NOMO-1 treated with DMSO at 0.1 percent for 48 hours (cell line): ENCODE measurements at regions not wholly inside any gene's neighbourhood (a gene's known extent, or its start where the extent isn't known, plus 50 kb on each side); places are given as distances from the start of the nearest gene placed in this dataset.

Experiments used
- DNase-seq: peaks from one replicate; lab custom pipeline; 2025; ENCODE audit not compliant: unreplicated experiment; lab: John Stamatoyannopoulos, UW

DNA sequence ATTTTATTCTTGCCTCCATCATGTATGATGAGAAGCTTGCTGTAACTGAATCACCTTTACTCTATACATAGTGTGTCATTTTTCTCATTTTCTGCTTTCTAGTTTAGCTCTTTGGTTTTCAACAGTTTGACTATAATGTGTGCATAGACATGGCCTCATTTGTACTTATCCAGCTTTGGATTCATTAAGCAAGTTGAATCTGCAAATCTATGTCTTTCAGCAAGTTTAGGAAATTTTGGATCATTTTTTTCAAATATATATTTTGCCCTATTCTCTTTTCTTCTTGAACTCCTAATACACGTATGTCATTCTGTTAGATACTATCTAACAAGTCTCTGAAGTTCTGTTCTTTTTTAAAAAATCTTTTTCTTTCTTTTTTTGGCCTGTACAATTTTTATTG lies 57.8 kb downstream of the PRLHR start:
- no peak for DNase-seq

DNA sequence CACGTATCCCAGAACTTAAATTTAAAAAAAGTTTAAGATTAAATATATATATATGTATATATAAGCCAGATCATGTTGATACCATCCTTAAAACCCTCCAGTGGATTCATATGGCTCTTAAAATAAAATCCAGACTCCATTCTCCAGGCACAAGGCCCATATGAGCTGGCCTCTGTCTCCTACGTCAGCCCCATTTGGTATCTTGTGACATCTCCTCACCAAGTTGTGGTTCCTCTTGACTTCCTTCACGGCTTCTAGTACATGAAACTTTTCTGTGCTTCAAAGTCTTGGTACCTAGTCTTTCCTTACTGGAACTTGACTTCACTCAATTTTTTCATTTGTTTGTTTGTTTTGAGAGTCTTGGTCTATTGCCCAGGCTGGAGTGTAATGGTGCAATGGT lies 61.3 kb downstream of the PRLHR start:
- peak; percentile 38 for DNase-seq

DNA sequence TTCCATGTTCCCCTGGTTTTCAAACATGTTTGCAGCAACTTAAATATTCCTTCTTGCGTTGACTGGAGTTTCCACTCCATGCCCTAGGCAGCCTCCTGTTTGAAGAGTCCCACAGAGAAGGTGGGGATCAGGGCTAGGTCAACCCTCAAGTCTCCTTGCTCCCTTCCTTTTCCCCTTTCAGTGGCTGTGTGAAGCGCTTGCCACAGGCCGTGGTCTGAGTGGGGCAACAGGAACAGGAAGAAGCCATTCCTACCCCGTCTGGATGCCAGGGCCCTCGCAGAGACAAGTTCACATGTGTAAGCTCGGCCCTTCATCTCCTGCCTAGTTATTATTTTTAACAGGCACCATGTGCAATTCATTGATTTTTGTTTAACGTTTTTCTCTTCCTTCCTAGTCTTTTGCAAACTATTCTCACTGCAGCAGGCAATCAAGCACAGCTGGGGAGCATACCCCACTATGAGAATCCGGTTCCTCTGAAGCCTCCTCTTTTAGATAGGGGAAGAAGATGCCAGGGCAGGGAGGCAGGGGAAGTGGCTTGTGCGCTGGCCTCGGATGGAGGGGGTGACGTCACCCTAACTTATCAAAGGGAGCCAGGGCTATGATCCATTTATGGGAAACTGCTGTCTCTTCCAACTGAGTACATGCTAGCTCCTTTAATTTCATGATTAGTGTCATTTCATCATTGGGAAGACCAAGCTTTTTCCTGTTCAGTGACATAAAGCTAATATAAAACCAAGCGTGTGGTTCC lies 64.2 kb downstream of the PRLHR start:
- peak; percentile 86 for DNase-seq

DNA sequence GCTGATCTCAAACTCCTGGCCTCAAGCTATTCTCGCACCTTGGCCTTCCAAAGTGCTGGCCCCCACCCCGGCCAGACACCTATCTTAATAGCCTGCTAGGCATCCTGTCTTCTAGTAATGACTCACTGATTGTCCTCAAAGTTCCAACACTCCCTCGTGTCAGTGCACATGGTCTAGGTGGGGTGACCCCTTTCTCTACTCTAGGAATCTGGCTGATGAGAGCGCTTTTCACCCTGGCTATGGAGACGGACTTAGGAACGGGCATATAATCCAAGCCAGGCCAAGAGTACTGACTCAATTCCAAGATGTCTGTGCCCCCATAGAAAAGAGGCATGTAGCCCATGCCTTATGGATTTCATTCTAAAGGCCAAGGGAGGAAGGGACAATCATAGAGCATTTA lies 67.0 kb downstream of the PRLHR start:
- DNase-seq, result no peak

DNA sequence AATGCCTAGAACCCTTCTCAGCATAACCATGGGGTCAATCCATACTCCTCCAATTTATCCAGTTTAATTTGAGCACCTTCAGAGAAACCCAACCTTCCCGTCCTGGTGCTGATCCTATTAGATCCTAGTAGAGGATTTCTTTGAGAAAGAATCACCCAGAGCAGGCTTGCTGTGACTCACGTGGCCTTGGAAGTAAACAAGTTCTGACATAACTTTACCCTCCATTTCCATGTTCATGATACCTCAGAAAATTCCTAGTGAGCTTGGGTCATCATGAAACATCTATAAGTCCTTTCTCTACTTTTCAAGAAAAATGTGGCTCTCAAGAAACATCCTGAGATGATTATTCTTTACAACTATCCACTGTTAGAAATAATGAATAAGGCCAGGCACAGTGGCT lies 71.7 kb downstream of the PRLHR start:
- DNase-seq, result no peak

DNA sequence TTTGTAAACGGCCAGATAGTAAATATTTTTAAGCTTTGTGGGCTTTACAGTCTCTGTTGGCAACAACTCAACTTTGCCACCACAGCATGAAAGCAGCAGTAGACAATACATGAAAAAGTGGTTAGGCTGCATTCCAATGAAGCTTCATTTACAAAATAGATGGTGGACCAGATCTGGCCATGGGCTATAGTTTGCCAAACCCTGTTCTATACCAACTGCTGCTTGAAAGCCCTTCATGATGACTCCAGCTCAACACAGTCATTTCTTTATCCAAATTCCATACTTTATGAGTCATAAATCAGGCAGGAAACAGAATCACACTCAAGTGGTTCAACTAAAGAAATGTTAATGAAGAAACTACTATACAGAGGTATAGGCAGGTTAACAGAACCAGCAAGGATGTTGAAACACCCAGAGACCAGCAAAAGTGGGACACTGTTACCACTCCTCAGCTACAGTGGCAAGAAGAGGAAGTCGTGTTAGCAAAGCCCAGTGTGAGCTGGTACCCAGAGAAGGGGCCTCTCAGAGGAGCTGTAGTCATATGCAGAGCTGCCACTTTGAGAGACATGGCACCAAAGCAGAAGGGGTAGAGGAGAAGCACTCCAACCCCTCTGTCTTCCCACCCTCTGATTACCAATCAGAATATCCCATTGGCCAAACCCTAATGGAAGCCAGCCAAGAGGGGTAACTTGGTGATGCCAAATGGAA lies 72.5 kb downstream of the PRLHR start:
- peak; percentile 71 for DNase-seq

DNA sequence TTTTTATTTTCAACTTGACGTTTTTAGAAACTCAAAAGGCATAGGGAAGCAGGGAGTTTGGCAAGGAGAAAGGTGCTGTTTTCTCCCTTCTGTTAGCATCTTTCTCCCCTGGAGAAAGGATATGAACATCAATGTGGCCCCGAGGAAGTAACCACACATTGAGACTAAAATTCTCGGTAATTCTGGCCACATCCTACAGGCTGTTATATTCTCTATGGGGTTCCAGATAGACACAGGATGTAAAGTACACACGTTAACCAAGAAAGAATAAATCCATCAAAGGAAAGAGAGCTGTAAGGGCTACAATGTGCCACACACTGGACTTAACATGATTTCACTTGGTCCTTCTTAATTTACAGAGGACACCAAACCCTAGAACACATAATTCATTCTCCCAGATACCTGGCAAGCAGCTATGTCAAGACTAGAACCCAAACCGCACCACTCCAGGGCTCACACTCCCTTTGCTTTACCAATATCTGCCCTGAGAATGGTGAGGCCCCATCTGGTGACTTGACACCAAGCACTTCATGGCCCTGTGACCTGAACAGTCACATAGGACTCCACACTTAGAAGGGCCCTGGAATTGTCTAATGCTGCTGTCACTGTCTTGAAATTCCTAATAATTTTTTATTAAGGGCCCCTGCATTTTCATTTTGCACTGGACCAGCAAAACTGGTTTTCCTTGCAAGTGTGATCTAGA lies 73.9 kb downstream of the PRLHR start:
- DNase-seq, result no peak

DNA sequence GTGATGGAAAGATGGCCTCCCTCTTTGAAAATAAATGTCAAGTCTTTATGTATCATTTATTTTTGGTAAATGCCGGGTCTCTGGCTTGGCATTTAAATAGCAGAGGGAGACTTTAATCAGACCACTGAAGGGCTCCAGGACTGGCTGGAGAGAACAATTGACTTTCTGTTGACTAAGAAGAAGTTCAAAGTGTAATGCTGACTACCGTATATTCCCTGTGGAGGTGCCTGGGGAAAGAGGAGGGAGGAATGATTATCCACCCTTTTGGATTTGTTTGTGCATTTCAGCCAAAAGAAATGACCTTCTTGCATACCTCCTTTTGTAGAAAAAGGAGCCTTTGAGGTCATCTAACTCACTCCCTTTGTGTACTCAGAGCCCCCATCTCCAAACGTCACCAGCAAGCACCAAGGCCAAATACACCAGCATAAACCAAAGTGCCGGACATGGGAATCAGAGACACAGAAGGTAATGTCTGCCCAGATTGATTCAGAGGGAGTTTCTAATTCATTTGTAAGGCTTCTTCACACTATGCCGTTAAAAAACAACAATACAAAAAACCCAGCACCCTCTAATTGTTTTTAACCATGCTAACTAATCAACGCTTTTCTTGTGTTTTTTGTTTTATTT lies 75.2 kb downstream of the PRLHR start:
- DNase-seq, result no peak

DNA sequence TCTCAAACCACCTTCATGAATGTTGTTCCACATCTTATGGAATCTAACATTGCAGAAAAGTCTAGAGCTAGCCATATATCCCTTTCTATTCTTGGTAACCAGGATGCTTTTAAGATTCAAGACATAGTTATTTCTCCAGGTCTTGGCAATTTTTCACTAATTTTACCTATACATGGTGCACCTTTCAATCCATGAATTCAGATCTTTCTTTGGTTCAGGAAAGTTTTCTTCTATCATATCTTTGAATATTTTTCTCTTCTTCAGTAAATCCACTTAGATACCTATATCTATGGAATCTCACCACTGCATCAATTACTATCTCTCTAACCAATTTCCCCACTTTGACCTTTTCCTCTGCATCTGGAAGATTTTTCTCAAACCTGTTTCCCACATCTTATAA lies 77.4 kb downstream of the PRLHR start:
- no peak for DNase-seq

DNA sequence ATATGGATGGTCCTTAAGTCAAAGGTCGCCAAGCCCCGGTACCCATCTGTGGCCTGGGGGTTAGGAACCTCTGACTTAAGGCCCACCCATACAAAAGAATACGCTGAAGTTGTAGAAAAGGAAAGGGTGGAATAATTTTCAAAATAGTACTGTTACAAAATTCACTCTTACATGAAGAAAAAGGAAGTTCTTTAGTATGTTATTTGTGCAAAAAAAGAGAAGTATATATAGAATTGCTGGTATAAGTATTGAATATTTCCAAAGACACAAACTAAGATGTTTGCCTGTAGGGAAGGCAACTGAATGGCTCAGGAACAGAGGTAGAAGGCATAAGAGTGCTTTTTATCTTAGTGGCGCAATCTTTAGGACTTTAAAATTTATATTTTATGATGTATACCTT lies 78.7 kb downstream of the PRLHR start:
- DNase-seq, result peak; percentile 73

DNA sequence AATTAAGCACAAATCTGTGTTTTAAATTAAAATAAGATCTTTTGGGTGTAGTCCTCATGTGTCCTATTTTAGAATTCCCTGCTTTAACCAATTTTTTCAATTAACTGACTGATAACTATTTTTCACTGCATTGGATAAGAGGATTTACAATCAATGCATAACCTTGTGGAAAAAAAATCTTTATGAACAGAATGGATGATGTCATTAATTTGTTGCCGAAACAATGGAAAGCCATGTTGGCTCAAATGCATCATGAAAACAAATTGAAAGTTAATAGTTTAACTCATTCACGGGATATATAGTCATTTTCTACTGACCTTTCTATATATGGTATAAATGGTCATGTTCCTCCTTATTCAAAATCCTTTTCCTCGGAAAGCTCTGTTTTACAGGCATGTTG lies 82.3 kb downstream of the PRLHR start:
- DNase-seq, result no peak

DNA sequence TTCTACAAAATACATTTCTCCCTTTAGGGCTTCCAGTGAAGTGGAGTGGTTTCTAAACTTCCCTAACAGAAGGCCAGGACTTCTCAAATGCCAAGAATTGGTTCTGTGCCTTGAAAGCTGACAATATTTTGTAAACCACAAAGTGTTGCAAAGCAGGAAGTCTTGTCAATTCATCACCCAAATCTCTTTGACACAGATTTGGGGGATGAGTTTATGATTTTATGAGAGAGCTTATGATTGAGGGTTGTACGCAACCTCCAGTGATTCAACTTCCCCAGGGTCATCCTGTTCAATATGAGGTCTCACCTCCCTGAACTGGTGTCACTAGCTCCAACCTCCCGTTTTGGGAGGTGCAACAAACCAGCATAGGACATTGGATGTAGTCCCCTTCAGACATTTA lies 83.7 kb downstream of the PRLHR start:
- peak; percentile 93 for DNase-seq

DNA sequence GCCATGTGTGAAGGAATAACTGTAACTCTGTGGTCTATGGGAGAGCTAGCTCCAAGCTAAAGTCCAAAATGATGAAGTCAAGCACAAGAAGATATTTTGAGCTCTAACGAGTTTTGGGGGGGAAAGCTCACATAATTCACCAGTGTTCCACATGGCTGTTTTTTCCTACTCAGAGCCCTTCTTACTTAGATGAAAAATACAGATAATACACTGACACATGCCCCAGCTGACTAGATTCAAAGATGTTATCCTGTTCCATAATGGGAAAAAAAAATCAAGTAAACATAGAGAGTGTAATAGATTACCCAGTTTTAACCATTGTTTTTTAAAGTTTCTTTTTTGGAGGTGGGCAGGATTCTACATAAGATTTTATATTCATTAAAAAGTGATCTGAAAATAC lies 86.6 kb downstream of the PRLHR start:
- DNase-seq, result no peak

DNA sequence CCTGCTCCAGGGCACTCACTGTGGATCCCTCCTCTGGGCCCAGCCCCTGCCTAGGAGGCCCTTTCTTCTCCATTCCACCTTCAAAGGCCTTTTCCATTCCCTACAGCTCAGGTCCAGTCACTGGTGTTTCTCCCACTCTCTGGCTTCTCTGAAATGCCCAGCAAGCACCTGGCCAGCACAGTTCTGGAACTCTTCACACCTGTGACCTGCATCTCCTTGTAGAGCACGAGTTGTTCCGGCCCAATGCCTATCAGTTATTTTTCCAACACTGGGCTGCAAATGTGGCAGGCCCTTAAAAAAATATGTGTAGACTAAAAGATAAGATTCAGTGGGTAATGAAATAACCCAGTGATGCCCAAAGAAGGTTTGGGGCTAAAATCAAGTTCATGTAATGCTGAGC lies 87.1 kb downstream of the PRLHR start:
- no peak for DNase-seq

DNA sequence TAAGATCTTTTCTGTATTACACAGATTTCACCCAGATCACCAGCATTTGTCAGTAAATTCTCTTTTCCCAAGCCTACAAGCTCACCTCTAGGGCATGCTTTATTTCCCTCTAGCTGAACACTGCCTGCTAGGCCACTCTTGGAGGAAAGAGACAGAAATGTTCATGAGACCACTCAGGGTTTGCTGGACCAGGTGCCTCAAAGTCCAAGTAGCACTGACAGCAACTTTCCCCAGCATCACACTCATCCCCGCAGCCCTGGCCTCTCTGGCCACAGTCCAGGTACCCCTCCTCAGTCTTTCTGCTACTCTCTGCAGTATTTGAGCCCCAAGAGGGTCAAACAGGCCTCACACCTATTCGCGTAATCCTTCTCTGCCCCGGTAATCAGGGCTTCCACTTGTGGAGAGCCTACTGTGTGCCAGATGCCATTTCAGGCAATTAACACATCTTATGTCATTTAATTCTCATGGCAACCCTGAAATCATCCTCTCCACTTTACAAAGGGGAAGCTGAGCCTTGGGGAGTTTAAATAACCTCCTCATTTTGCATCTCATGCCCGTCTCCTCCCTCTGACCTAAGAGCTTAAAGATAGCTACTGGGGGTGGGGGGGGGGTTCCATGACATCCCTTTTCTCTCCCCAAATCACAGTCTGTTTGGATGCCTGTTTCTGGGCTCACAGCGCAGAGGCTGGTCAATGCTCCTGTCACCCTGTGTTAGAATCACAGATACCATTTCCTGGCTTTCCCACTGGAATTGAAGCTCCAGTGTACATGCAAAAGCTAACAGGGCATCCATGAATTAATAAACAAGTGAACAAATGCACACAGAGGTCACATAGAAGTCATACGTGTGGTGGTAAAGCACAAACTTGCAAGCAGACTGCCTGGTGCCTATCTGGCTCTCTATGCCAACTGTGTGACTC lies 88.5 kb downstream of the PRLHR start:
- no peak for DNase-seq

DNA sequence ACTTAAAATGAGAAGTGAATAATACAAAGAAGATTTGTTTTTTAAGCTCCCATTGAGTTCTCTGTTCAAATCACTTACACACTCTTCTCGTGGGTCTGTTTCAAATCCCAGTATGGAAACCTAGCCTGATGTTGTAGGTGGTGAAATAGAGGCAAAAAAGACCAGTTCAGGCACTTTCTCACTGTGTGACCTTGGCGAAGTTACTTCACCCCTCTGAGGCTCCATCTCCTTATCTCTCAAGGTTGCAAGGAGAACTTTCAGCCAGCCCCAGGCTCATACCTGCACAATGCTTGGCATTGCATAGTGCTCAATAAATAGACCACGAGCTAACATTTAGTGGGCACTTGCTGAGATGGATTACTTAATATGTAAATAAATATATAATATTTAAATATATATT lies 90.1 kb downstream of the PRLHR start:
- DNase-seq, result peak; percentile 14

DNA sequence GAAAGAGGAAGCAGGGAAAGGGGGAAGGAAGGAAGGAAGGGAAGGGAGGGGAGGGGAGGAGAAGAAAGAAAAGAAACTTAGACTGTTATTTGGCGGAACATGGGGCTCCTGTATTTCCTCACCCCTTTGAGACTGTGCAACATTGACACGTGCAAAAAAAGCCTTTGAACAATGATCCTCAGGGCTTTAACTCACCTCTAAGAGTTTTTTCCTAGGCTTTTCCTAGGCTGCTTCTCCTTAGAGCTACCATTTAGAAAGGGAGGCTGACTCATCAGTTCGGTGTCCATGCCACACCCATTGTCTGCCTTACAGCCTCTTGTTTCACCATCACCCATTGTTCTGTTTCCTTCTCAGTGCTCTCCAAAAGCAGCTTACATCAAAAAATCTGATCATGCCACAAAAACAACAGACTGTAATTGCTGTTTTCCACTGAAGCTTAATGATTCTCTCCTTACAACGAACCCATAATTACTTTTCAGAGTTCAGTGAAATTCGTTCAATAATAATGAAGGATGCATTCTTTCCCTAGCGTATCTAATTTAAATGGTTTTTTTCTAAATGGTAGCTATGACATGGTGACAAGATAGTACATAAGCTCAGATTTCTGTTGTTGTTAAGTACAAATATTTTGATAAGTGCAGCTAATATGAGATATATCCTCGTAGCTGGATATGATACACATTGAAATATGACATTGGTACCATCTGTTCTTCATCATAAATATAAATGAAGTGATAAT lies 90.8 kb downstream of the PRLHR start:
- peak; percentile 79 for DNase-seq

DNA sequence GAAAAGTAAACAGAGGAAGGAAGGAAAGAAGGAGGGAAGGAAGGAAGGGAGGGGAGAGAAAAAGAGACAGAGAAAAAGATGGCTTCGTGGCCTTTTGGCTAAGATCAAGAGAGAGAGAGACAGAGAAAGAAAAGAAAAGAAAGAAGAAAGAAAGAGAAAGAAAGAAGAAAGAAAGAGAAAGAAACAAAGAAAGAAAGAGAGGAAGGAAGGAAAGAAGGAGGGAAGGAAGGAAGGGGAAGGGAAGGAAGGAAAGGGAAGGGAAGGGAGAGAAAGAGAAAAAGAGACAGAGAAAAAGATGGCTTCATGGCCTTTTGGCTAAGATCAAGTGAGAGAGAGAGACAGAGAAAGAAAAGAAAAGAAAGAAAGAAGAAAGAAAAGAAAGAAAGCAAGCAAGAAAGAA lies 91.4 kb downstream of the PRLHR start:
- no peak for DNase-seq

DNA sequence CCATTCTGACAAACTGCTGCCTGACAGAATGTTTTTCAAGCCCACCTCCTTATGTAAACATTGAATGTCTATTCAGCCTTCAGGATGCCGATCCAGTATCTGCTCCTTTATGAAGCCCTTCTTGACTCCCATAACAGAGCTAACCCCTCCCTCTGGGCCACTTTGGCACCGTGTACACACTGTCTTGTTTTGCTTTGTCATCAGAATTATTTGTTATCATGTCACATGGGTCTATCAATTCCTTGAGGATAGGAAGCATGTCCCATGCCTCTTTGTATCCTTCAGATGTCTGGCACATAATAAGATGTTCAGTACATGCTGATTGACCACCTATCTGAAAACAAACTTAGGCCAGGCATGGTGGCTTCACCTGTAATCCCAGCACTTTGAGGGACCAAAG lies 92.3 kb downstream of the PRLHR start:
- no peak for DNase-seq
